Neural progenitor cell (in vitro differentiated cells): ENCODE measurements at regions not wholly inside any gene's neighbourhood (a gene's known extent, or its start where the extent isn't known, plus 50 kb on each side); places are given as distances from the start of the nearest gene placed in this dataset.

ENCODE experiments used
- CTCF ChIP-seq: fragments of 200-600 bp; sonication (generic); IDR thresholded peaks from 2 replicates; pipeline ENCODE4 v1.5.1; 2017; ENCODE audit warnings: antibody characterized with exemption, mild to moderate bottlenecking
- EZH2 ChIP-seq: fragments of 200-600 bp; sonication (generic); IDR thresholded peaks from 2 replicates; pipeline ENCODE4 v1.6.1; 2017; ENCODE audit warnings: antibody characterized with exemption, mild to moderate bottlenecking, moderate library complexity

- no peak for TF ChIP-seq CTCF
- no peak for TF ChIP-seq EZH2
Observed at GRCh38 chr2:81263989-81264388, 959.4 kb upstream of the LRRTM1 start.
